Progenitor cell of endocrine pancreas (in vitro differentiated cells): ENCODE measurements at regions not wholly inside any gene's neighbourhood (a gene's known extent, or its start where the extent isn't known, plus 50 kb on each side); places are given as distances from the start of the nearest gene placed in this dataset.

Experiments used
- DNase-seq: peaks from one replicate; pipeline ENCODE4 v3.0.0; 2021; ENCODE audit warnings: low spot score; ENCODE audit not compliant: unreplicated experiment
- H3K27ac Mint-ChIP-seq: 2 replicates; pipeline ENCODE4 v1.8.0; 2021; ENCODE audit warnings: mild to moderate bottlenecking, moderate library complexity, mixed read lengths
- H3K27me3 Mint-ChIP-seq: 2 replicates; pipeline ENCODE4 v1.8.0; 2021; ENCODE audit warnings: mixed read lengths
- H3K36me3 Mint-ChIP-seq: 2 replicates; pipeline ENCODE4 v1.8.0; 2022; ENCODE audit warnings: mixed read lengths; ENCODE audit not compliant: insufficient read depth
- H3K4me1 Mint-ChIP-seq: 2 replicates; pipeline ENCODE4 v1.8.0; 2021; ENCODE audit warnings: low read depth, mixed read lengths
- H3K4me3 Mint-ChIP-seq: 2 replicates; pipeline ENCODE4 v1.8.0; 2021; ENCODE audit warnings: low read depth, mild to moderate bottlenecking, moderate library complexity, mixed read lengths
- H3K9me3 Mint-ChIP-seq: 2 replicates; pipeline ENCODE4 v1.8.0; 2021; ENCODE audit warnings: low read depth, mixed read lengths
- TF ChIP-seq, protein P1 (sequence below): fragments of 200-600 bp; sonication (generic); IDR thresholded peaks from one replicate; pipeline ENCODE4 v1.5.0; 2021; ENCODE audit warnings: antibody characterized with exemption, mild to moderate bottlenecking; ENCODE audit not compliant: unreplicated experiment

DNA sequence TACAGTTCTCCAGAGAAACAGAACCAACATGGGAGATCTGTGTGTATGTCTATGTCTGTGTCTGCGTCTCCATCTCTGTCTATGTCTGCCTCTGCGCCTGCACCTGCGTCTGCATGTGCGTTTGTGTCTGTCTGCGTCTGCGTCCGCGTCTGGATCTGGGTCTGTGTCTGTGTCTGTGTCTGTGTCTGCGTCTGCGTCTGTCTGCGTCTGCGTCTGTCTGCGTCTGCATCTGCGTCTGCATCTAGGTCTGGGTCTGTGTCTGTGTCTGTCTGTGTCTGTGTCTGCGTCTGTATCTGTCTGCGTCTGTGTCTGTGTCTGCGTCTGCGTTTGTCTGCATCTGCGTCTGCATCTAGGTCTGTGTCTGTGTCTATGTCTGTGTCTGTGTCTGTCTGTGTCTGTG is 53.1 kb upstream of the SLC22A11 start:
- H3K36me3 Mint-ChIP-seq: no peaks in the 10 kb centered on the region
- H3K27me3 Mint-ChIP-seq: peaks cover 37% of the 10 kb centered on the region
- H3K4me1 Mint-ChIP-seq: no peaks in the 10 kb centered on the region
- H3K4me3 Mint-ChIP-seq: no peak overlapping the region
- DNase-seq: no peak
- H3K9me3 Mint-ChIP-seq: peaks cover 3% of the 10 kb centered on the region
- no peak overlapping the region for H3K27ac Mint-ChIP-seq
- TF ChIP-seq, protein P1, sequence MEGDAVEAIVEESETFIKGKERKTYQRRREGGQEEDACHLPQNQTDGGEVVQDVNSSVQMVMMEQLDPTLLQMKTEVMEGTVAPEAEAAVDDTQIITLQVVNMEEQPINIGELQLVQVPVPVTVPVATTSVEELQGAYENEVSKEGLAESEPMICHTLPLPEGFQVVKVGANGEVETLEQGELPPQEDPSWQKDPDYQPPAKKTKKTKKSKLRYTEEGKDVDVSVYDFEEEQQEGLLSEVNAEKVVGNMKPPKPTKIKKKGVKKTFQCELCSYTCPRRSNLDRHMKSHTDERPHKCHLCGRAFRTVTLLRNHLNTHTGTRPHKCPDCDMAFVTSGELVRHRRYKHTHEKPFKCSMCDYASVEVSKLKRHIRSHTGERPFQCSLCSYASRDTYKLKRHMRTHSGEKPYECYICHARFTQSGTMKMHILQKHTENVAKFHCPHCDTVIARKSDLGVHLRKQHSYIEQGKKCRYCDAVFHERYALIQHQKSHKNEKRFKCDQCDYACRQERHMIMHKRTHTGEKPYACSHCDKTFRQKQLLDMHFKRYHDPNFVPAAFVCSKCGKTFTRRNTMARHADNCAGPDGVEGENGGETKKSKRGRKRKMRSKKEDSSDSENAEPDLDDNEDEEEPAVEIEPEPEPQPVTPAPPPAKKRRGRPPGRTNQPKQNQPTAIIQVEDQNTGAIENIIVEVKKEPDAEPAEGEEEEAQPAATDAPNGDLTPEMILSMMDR: no peak

- Mint-ChIP-seq H3K4me3 (no peak overlapping the region), H3K36me3 (no peaks in the 10 kb centered on the region), H3K4me1 (no peaks in the 10 kb centered on the region), H3K9me3 (peaks cover 3% of the 10 kb centered on the region), H3K27me3 (peaks cover 36% of the 10 kb centered on the region), H3K27ac (no peak overlapping the region)
- TF ChIP-seq, protein P1: no peak
- no peak for DNase-seq
These were observed 52.5 kb upstream of the SLC22A11 start for GRCh38 chr11:64503186-64503753.

DNA sequence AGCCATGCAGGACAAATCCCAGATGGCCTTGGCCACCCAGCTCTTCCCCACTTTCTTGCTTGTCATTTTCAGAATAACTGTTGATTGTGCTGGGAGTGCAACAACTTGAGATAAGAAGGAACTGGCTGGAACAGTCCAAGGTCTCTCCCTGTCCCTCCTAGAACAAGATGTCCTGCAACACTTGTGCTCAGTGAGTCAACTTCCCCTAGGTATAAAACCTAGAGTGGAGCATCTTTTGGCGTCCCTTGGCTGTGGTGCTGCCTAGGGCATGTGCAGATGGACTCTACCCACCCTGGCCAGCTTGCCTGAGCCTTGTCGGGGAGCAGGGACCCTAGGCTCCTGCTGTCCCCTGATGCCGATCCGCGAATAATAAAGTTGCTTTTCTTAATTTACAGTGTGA is 50.7 kb upstream of the SLC22A11 start:
- H3K9me3 Mint-ChIP-seq: peaks cover 3% of the 10 kb centered on the region

More for the DNA sequence above, 50.7 kb upstream of the SLC22A11 start:
- H3K4me1 Mint-ChIP-seq: no peaks in the 10 kb centered on the region
- TF ChIP-seq, protein P1: no peak
- no peak overlapping the region for H3K27ac Mint-ChIP-seq
- H3K36me3 Mint-ChIP-seq: no peaks in the 10 kb centered on the region
- H3K4me3 Mint-ChIP-seq: no peak overlapping the region
- peaks cover 38% of the 10 kb centered on the region for H3K27me3 Mint-ChIP-seq
- no peak for DNase-seq
